ENCODE measurements at regions not wholly inside any gene's neighbourhood (a gene's known extent, or its start where the extent isn't known, plus 50 kb on each side); places are given as distances from the start of the nearest gene placed in this dataset.

- ChIA-PET POLR2A (no interaction called here), CTCF (interaction anchor here (0.7 to 2.2 kb wide), 5 partner anchors 12 to 275 kb away, joined by 3 to 7 read pairs (median 3); no protein-coding TSS in a partner anchor)
- 0 out of 2 replicates have a peak overlapping the region, but pooled peaks have one; percentile 37 for H3K27ac ChIP-seq (ENCODE audit: extremely low read depth, low read depth, low read length)
- no peaks in the 10 kb centered on the region for H3K36me3 ChIP-seq (ENCODE audit: control insufficient read depth in 2 of 2, insufficient read depth in 1 of 2, low read length in 2 of 2)
- TF ChIP-seq ZNF514 (tag by site-specific recombination; IDR thresholded peaks at IDR 0.05) (no peak), ZNF133 (tag by site-specific recombination; IDR thresholded peaks at IDR 0.05) (no peak), ZBTB17 (tag by site-specific recombination; IDR thresholded peaks at IDR 0.05) (no peak), HOXC10 (CRISPR knock-in tag; IDR thresholded peaks at IDR 0.05) (no peak), PRDM1 (tag by site-specific recombination; IDR thresholded peaks at IDR 0.05) (no peak), ZBTB48 (tag by site-specific recombination; IDR thresholded peaks at IDR 0.05) (no peak), ZNF175 (tag by site-specific recombination; IDR thresholded peaks at IDR 0.05) (no peak), ZNF157 (tag by site-specific recombination; IDR thresholded peaks at IDR 0.05) (no peak)
- no peak overlapping the region for H3K4me3 ChIP-seq (ENCODE audit: low read depth, low read length)
- peaks cover 14% of the 10 kb centered on the region for H3K4me1 ChIP-seq (ENCODE audit: control insufficient read depth, insufficient read depth, low read length)
- peaks cover 13% of the 10 kb centered on the region for H3K9me3 ChIP-seq (ENCODE audit: control insufficient read depth, insufficient read depth, low read depth, low read length)
Measured at GRCh38 chr19:29001597-29002245, 211.2 kb downstream of the UQCRFS1 start.

- 0 out of 2 replicates have a peak overlapping the region, but pooled peaks have one; percentile 37 for H3K27ac ChIP-seq (ENCODE audit: extremely low read depth, low read depth, low read length)
- H3K4me3 ChIP-seq (ENCODE audit: low read depth, low read length): no peak overlapping the region
- POLR2A ChIA-PET: no interaction called here
- no peaks in the 10 kb centered on the region for H3K36me3 ChIP-seq (ENCODE audit: control insufficient read depth in 2 of 2, insufficient read depth in 1 of 2, low read length in 2 of 2)
- peaks cover 14% of the 10 kb centered on the region for H3K4me1 ChIP-seq (ENCODE audit: control insufficient read depth, insufficient read depth, low read length)
- CTCF ChIA-PET: interaction anchor here (0.7 to 2.2 kb wide), 4 partner anchors 13 to 264 kb away, joined by 3 to 7 read pairs (median 4); no protein-coding TSS in a partner anchor
- H3K9me3 ChIP-seq (ENCODE audit: control insufficient read depth, insufficient read depth, low read depth, low read length): peaks cover 14% of the 10 kb centered on the region
- TF ChIP-seq KLF7 (tag by site-specific recombination; IDR thresholded peaks at IDR 0.05; ENCODE audit: borderline replicate concordance) (no peak), SCRT2 (tag by site-specific recombination; IDR thresholded peaks at IDR 0.05) (no peak), SALL2 (tag by site-specific recombination; IDR thresholded peaks at IDR 0.05; ENCODE audit: borderline replicate concordance) (no peak), ZNF26 (tag by site-specific recombination; IDR thresholded peaks at IDR 0.05) (no peak), ZNF707 (tag by site-specific recombination; IDR thresholded peaks at IDR 0.05) (no peak), ZSCAN18 (tag by site-specific recombination; IDR thresholded peaks at IDR 0.05) (no peak), ZNF121 (tag by site-specific recombination; IDR thresholded peaks at IDR 0.05) (no peak), ZBTB7A (tag by site-specific recombination; IDR thresholded peaks at IDR 0.05; ENCODE audit: low read depth) (no peak), ZNF433 (tag by site-specific recombination; IDR thresholded peaks at IDR 0.05; ENCODE audit: low read depth) (no peak), ZNF366 (tag by site-specific recombination; conservative IDR thresholded peaks at IDR 0.05) (no peak), PRDM6 (tag by site-specific recombination; IDR thresholded peaks at IDR 0.05) (no peak), ZNF169 (tag by site-specific recombination; IDR thresholded peaks at IDR 0.05) (no peak), ZFHX2 (tag by site-specific recombination; conservative IDR thresholded peaks at IDR 0.05) (no peak), CTCF (tag by site-specific recombination; IDR thresholded peaks at IDR 0.05) (no peak), ZSCAN16 (tag by site-specific recombination; IDR thresholded peaks at IDR 0.05) (no peak), ZSCAN4 (tag by site-specific recombination; IDR thresholded peaks at IDR 0.05) (no peak), ZNF701 (tag by site-specific recombination; IDR thresholded peaks at IDR 0.05) (no peak)
Measured at GRCh38 chr19:29001141-29001581, 211.8 kb downstream of the UQCRFS1 start.
